ENCODE measurements at regions not wholly inside any gene's neighbourhood (a gene's known extent, or its start where the extent isn't known, plus 50 kb on each side); places are given as distances from the start of the nearest gene placed in this dataset.
A peak's percentile ranks its signal among the peaks of the same experiment; 100 is the strongest.

DNA sequence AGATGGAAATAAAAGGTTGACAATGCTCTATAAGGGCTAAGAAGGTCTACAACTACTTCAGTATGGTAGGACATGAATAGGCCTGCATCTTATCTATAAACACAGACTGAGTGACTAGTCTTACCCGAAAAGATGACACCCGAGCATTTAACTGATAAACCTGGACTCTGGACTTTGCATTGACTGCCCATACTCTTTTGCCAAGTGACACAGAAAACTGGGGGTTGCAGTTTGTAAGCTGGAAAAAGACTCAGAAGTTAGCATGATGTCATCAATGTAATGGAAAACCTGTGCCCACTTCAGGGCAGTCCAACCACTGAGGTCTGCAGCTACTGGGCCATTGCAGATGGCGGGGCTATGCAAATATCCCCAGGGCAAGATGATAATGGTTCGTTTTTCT, 258.3 kb upstream of the NEGR1 start:
- DNase-seq (ENCODE audit: low spot score), result no peak

- DNase-seq (ENCODE audit: low spot score), result no peak
Observed at GRCh38 chr1:72535470-72535869, 253.1 kb upstream of the NEGR1 start.

GRCh38 chr1:72530646-72531045, 248.3 kb upstream of the NEGR1 start:
- no peak for DNase-seq (ENCODE audit: low spot score)

GRCh38 chr1:72526926-72527325, 244.6 kb upstream of the NEGR1 start:
- no peak for DNase-seq (ENCODE audit: low spot score)

- DNase-seq (ENCODE audit: low spot score), result no peak
Observed at GRCh38 chr1:72524021-72524420, 241.7 kb upstream of the NEGR1 start.

GRCh38 chr1:72521659-72522058, 239.3 kb upstream of the NEGR1 start:
- no peak for DNase-seq (ENCODE audit: low spot score)

- DNase-seq (ENCODE audit: low spot score), result peak; percentile 49
Observed at GRCh38 chr1:72516826-72517225, 234.5 kb upstream of the NEGR1 start.

DNA sequence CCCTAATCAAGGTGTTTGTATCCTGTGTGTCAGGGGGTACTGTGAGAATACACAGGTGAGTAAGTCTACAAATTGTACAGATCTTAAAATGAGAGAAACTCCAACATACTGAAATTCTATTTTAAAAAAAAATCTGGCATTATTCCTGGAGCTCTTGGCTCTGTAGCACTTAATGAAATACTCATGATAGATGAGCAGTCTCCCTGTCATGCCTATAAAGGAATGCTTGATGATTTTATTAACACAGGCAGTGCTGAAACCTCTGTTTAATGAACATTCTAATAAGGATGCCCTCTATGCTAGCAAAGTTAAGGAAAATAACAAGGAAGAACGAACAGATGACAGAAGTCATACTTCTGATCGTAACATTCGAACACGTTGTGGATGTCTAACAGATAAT, 233.9 kb upstream of the NEGR1 start:
- peak; percentile 18 for DNase-seq (ENCODE audit: low spot score)

GRCh38 chr1:72498371-72498770, 216.0 kb upstream of the NEGR1 start:
- DNase-seq (ENCODE audit: low spot score), result peak; percentile 33

GRCh38 chr1:72489801-72490200, 207.5 kb upstream of the NEGR1 start:
- DNase-seq (ENCODE audit: low spot score), result no peak

- DNase-seq (ENCODE audit: low spot score), result peak; percentile 77
Observed at GRCh38 chr1:72485801-72486200, 203.5 kb upstream of the NEGR1 start.

DNA sequence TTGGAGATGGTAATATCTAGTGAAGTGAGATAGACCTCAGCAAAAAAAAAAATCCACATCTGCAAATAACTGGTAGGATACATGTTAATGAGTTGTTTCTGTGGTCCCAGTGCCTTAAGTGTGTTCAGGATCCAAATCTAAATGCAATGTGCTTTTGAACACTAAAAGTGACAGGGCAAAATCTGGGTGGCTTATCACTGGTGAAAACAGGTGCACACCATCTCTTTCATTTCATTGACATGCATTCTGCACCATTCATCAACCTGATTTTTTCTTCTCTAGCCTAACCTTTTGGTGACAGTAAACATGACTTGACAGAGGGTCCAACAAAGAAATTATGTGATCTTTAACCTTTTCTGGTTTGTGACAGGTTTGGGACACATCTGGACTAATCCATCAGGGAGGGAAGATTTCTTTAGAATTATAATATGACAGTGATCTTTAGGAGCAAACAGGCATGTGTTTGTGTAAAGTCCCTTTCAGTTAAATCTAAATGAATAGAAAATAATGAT, 201.6 kb upstream of the NEGR1 start:
- DNase-seq (ENCODE audit: low spot score), result no peak

DNA sequence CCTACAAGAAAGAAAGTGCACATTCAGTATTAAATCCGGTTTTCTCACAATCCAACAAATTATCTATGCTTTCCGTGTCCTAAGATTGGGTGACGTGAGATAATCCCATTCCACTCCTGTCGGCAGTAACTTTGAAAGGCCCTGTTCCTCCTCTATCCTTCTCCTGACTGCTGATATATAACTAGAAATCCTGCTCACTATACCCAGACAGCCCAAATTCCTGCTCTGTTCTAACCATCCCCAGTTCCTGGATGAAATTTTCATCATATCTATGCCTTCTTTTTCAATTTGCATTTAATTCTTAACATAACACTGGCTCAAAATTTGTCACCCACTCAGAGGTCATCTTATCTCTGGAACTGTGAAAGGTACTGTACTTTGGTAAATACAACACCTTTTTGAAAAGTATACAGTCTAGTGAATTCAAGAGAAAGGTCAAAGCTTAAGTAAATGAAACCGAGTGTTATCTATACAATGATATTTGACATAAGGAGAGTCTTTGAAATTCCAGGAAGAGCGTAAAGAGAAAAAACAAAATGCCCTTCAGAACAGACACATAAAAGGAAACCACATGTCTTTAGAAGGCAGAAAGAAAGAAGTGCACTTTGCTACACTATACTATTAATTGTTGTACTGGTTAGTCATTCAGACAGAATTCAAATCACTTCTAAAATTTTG, 200.5 kb upstream of the NEGR1 start:
- DNase-seq (ENCODE audit: low spot score), result no peak

DNA sequence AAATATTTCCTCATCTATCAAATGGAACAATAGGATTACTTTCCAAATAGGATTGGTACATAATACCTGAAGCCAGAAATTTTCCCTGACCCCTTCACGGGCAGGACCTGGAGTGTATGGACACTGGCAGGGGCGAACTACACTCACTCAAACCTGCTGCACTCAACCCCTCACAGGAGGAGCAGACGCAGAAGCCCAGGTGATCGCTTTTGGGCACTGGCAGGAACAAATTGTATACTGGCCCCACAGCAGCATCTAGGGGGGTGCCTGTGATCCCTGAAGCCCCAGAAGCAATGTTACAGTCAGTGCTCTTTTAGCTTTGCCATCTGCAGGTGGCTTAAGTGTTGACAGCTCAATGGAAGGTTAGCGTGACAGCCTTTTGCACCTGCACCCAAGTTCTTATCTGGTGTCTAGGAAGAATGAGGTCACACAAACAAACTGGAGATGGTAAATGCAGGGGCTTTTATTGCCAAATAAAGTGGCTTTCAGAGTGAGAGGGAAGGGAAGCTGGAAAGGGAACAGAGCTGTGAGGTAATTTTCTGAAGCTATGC, 199.2 kb upstream of the NEGR1 start:
- no peak for DNase-seq (ENCODE audit: low spot score)

DNA sequence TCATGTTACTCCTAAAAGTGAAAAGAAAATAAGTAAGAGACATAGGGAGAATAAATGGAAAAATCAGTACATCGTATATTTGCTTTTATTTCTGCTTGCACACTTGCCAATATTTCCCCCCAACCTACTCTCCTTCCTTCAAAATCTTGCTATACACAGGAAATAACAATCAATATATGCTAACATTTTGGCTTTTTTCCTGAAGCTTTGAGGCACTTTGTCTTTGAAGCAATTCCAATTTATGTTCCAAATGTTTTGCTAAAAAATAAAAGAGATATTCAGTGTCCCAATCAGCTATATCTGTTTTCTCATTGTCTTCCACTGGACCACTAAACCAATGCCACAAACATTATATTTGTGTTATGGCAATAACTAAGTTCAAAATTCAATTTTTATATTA, 184.0 kb upstream of the NEGR1 start:
- DNase-seq (ENCODE audit: low spot score), result no peak

GRCh38 chr1:72462186-72462905, 180.0 kb upstream of the NEGR1 start:
- no peak for DNase-seq (ENCODE audit: low spot score)

DNA sequence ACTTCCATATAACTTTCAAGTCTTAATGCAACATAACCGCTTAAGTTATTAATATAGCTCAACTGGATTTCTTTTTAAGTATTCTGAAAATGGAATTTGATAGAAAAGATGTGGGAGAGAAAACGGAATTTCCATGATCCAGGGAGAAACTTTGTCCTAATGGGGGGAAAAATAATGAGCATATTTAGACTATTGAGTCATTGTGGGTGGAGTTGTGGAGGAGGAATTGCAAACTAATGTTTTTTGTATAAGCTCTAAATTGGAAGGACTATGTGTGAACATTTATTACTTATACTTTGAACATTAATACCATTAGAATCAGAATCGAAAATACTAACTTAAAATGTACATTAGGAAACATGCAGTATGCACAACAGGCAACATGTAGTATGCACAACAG, 159.9 kb upstream of the NEGR1 start:
- DNase-seq (ENCODE audit: low spot score), result no peak

DNA sequence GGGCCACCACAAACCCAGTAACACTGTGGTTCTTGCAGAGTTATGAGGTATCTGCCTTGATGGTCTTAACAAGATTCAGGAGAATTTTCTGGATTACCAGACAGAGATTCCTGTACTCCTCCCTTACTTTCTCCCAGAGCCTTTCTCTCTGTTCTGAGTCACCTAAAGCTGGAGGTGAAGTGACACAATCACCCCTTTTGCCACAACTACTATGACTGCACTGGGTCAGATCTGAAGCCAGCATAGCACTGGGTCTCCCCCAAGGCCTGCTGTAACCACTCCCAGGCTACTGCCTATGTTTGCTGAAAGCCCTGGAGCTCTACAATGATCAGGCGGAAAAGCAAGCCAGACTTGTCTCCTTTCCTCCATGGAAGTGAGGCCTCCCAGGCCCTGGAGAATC, 156.7 kb upstream of the NEGR1 start:
- DNase-seq (ENCODE audit: low spot score), result no peak

DNA sequence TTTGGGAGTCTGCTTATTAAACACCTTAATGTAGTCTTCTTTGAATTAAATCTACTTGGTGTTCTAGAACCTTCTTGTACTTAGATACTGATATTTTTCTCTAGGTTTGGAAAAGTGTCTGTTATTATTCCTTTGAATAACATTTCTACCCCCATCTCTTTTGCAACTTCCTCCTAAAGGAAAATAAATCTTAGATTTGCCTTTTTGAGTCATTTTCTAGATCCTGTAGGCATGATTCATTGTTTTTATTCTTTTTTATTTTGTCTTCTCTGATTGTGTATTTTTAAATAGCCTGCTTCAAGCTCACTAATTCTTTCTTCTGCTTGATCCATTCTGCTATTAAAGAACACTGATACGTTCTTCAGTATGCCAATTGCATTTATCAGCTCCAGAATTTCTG, 155.9 kb upstream of the NEGR1 start:
- DNase-seq (ENCODE audit: low spot score), result no peak

DNA sequence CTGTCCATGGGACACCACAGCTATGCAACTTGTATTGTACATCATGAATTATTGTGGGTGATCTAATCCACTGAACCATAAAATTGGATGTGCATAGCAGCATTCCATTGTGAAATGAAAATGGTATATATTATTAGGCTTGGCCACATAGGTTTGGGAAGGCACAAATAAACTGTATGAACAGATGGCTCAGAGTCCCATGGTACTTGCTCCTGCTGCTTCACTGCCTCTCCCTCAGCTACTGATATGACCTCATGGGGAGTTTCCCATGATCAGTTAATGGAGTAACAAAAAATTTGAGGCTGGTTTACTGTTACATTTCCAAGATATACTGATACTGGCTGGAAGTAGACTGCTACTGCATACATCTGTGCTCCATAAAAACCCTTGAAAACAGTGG, 152.7 kb upstream of the NEGR1 start:
- DNase-seq (ENCODE audit: low spot score), result no peak

GRCh38 chr1:72434070-72434469, 151.7 kb upstream of the NEGR1 start:
- no peak for DNase-seq (ENCODE audit: low spot score)

GRCh38 chr1:72433591-72433990, 151.3 kb upstream of the NEGR1 start:
- no peak for DNase-seq (ENCODE audit: low spot score)

- DNase-seq (ENCODE audit: low spot score), result no peak
Observed at GRCh38 chr1:72432645-72433267, 150.4 kb upstream of the NEGR1 start.
